Cardiac fibroblast (primary cell): ENCODE measurements at regions not wholly inside any gene's neighbourhood (a gene's known extent, or its start where the extent isn't known, plus 50 kb on each side); places are given as distances from the start of the nearest gene placed in this dataset.
"Not testable (repeated sequence)": the region's sequence is repeated elsewhere in the genome, so short reads cannot be mapped to it uniquely, and the experiment has no call there.

ENCODE experiments used
- DNase-seq, 2 donors: peaks; one replicate each; pipeline versions ENCODE4 v3.0.0 to v3.0.0-alpha.2; 2010; ENCODE audit warnings: low read depth in 2 of 2
- H3K4me3 ChIP-seq, 2 donors: replicated peaks in 1 of 2; 1 replicate in 1 of 2; 2 replicates in 1 of 2; pipeline ENCODE4 v1.5.1; 2011; ENCODE audit warnings: low read depth in 2 of 2, low read length in 2 of 2, mild to moderate bottlenecking in 2 of 2, moderate library complexity in 1 of 2
- TF ChIP-seq, protein P1 (sequence below): IDR thresholded peaks from one replicate; pipeline ENCODE4 v1.5.1; 2011; ENCODE audit warnings: low read depth, mild to moderate bottlenecking, low read length, inconsistent platforms

DNA sequence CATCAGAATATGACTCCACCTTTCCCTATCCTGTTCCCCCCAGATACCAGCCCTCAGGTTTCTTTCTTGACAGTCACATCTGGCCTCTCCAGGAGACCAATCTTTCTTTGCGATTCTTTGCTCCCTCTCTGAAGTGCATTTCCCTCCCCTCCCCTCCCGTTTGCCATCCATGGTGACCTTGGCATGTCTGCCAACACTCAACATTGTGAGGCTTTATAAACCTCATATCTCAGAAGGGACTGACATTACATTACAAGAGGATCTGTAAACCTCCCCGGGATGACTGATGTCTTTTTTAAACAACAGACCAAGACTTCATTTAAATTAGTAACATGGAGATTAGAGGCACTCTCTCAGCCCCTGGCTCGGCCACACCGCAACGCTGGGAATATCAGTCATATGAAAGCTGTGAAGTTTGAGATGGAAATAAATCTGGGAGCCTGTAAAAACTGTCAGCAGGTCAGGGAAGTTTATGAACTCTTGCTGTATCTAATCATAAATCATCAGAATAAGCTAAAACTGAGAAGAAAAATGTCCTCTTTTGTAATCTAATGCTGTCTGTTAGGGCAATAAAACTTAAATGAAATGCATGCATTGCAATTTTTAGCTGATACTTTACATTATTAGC, 401.7 kb upstream of the PROX1 start:
- no peak for DNase-seq
- TF ChIP-seq, protein P1, sequence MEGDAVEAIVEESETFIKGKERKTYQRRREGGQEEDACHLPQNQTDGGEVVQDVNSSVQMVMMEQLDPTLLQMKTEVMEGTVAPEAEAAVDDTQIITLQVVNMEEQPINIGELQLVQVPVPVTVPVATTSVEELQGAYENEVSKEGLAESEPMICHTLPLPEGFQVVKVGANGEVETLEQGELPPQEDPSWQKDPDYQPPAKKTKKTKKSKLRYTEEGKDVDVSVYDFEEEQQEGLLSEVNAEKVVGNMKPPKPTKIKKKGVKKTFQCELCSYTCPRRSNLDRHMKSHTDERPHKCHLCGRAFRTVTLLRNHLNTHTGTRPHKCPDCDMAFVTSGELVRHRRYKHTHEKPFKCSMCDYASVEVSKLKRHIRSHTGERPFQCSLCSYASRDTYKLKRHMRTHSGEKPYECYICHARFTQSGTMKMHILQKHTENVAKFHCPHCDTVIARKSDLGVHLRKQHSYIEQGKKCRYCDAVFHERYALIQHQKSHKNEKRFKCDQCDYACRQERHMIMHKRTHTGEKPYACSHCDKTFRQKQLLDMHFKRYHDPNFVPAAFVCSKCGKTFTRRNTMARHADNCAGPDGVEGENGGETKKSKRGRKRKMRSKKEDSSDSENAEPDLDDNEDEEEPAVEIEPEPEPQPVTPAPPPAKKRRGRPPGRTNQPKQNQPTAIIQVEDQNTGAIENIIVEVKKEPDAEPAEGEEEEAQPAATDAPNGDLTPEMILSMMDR, result no peak
- no peak overlapping the region for H3K4me3 ChIP-seq

DNA sequence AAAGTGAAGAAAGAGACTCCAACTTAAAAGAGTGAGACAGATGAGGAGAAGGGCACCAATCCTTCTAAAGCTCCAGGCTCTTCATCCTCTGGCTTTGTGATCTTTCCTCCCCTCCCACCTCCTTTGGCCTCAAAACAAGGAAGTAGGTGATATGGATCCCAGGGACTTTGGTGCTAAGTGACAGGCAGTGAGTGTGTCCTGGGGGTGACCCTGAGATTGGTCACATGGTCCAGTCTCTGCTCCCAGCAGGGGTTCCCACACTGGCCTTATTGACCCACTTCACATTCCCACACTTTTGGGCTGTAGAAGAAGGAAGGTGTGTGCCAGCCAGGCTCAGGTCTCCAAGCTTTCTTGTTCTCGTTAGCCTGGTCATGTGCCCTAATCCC, 401.2 kb upstream of the PROX1 start:
- DNase-seq, result no peak
- TF ChIP-seq, protein P1, result no peak
- no peak overlapping the region for H3K4me3 ChIP-seq

DNA sequence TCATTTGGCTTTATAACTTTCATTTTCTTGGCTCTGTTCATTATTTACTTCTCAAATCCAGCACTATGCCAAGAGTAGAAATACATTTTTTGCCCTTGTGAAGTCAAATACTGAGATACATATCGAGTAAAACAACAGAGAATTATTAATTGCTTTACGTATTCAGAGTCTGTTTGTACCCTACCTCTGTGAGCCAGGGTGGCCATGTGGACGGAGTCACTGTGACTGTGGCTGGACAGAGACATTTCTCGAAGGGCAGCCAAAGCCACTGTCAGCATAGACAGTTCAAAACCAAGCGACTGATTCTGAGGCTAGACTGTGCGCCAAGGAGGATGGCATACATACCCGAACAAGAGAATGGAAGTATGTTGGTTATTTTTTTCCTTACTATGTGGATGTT, 391.0 kb upstream of the PROX1 start:
- TF ChIP-seq, protein P1, result no peak
- H3K4me3 ChIP-seq, result no peak overlapping the region
- no peak for DNase-seq

DNA sequence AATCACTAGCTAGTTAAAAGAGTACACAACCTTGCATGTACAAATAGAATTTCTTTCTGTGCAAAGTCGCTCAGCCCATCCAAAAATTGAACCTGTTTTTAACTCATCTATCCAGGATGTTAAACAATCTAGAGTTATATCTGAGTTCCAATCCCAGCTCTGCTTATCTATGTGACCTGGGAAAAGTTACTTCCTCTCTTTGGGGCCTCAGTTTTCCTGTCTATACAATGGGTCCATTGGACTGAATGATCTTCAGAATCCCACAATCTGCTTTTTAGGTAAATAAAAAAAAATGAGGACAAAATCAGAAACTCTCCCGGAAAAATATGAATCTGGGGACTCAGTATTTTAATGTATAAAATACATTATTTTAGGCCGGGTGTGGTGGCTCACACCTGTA, 389.5 kb upstream of the PROX1 start:
- no peak overlapping the region for H3K4me3 ChIP-seq
- DNase-seq, result no peak
- TF ChIP-seq, protein P1, result no peak

DNA sequence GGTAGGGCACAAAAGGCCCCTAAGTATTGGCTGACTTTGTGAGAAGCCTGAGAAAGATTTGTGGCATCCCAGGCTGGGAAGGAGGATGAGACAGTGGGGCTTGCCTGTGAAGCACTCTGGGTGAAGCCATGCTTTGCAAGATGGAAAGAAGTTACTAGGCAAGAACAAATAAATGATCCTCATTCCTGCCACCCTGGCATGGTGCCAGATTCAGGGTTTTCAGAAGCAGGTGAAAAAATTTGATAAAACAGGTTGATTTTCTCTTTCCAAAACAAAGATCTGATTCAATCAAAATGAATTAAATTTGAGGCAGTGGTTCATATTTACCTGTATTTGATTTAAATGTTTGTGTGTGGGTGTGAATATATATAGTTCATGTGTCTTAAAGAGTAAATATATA, 386.9 kb upstream of the PROX1 start:
- H3K4me3 ChIP-seq, result no peak overlapping the region
- TF ChIP-seq, protein P1, result no peak
- DNase-seq, result no peak

DNA sequence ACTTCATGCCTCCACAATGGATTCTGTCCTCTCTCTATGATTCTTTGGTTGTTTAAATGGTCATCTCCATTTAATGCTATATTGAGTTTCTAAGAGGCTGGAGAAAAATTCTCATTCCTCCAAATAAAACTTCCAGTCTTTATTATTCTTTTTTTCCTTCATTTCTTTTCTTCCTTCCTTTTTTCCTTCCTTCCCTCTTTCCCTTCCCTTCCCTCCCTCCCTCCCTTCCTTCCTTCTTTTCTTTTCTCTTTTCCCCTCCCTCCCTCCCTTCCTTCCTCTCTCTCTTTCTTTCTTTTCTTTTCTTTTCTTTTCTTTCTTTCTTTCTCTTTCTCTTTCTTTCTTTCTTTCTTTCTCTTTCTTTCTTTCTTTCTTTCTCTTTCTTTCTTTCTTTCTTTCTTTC, 386.1 kb upstream of the PROX1 start:
- not testable (repeated sequence) for H3K4me3 ChIP-seq, DNase-seq

DNA sequence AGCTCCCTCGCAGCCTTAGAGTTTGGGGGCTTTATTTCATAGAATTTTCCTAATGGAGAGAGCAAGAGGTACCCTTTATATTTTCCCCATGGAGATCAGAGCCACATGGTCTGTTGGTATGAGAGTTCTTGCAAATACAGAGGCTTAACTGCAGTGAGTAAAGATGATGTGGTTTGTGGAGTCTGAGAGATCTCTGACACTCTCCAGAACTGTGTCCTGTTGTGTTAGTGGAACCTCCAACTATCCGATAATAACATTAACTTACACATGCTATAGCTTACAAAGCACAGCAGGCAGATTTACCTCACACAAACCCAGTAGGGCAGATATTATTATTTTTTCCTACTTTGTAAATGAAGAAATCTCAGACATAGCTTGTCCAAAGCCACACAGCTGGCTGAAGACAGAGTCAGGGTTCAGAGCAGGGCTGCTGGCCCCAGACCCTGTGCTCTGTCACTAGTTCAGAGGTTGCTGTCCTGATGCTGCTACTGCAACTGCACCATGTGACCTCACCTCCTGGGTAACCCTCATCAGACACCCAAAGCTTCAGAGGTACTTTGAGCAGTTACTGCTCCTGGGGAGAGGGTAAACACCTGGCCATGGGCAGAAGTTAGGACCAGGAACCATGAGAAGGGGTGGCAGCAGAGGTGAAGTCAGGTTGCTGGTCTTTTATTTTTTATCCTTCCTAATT, 384.8 kb upstream of the PROX1 start:
- H3K4me3 ChIP-seq, result no peak overlapping the region
- TF ChIP-seq, protein P1, result no peak
- DNase-seq, result no peak
